ENCODE measurements at regions not wholly inside any gene's neighbourhood (a gene's known extent, or its start where the extent isn't known, plus 50 kb on each side); places are given as distances from the start of the nearest gene placed in this dataset.

DNA sequence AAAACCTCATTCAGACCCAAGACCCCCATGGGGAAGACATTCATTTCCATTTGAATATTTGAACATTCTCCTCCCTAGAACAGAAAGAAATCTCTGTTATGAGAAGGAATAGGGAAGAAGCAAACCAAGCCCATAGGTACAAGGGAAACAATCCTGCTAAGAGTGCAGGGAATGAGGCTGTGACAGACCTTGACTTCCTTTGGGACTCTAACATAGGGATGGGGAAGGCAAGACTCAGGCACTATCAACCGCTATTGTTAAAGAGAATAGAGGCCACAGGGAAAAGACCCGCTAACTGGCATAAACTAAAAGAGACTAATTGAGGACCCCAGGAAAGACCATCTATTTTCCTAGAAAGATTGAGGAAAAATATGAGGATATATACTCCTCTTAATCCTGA lies 117.8 kb upstream of the BRINP3 start:
- FAIRE-seq (no peak), DNase-seq (ENCODE audit: insufficient read length, low spot score) (no peak)
- TF ChIP-seq POLR2AphosphoS5 (IDR thresholded peaks at IDR 0.05; ENCODE audit: low read depth, low read length): no peak
- TF ChIP-seq PAX5 (IDR thresholded peaks at IDR 0.05; ENCODE audit: insufficient read depth, low read length, severe bottlenecking): no peak
- no peak for TF ChIP-seq TAF1 (IDR thresholded peaks at IDR 0.05; ENCODE audit: low read depth, low read length)
- TF ChIP-seq POLR2A (IDR thresholded peaks at IDR 0.05; ENCODE audit: low read depth, low read length): no peak
- no peak for TF ChIP-seq SPI1 (IDR thresholded peaks at IDR 0.05; ENCODE audit: low read depth, low read length)
- no peak for TF ChIP-seq POU2F2 (IDR thresholded peaks at IDR 0.05; ENCODE audit: low read depth, low read length)

DNA sequence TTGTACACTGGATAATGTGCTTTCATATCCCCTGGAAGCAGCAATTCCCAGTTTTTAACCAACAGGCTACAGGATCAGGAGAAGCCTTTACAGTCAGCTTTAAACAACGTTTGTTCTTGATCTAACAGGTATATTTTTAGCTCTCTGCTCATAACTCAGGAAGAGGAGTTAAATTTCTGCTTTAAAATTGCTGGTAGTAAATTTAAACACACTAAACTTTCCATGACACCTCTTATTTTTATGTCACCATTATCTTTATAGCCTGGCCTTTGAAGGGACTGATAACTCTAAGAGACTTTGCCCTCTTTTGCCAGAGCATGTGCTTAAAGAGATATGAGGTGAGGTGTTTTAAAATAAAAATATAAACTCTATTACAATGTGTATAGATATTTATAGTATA lies 119.6 kb upstream of the BRINP3 start:
- DNase-seq (ENCODE audit: insufficient read length, low spot score): no peak
- no peak for TF ChIP-seq SPI1 (IDR thresholded peaks at IDR 0.05; ENCODE audit: low read depth, low read length)
- no peak for TF ChIP-seq POLR2A (IDR thresholded peaks at IDR 0.05; ENCODE audit: low read depth, low read length)
- no peak for TF ChIP-seq POU2F2 (IDR thresholded peaks at IDR 0.05; ENCODE audit: low read depth, low read length)
- no peak for TF ChIP-seq POLR2AphosphoS5 (IDR thresholded peaks at IDR 0.05; ENCODE audit: low read depth, low read length)
- no peak for FAIRE-seq

DNA sequence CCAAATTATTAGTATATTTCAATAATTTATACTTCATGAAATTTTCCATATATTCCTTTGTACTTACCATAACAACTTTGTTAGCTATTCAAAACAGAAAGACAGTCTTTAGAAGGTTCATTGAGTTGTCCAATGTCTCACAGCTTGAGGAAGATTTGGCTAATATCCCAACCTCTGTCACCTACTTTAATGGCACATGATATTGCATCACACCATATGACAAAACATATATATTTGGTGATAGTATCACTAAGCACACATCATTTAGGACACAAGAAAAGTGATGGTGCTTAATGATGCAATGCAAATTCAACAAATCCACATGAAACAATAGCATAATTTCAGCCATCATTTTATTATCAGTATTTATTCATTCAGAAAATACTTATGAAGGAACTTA lies 122.0 kb upstream of the BRINP3 start:
- FAIRE-seq (no peak), DNase-seq (ENCODE audit: insufficient read length, low spot score) (no peak)
- TF ChIP-seq POLR2A (IDR thresholded peaks at IDR 0.05; ENCODE audit: low read depth, low read length): no peak
- TF ChIP-seq SPI1 (IDR thresholded peaks at IDR 0.05; ENCODE audit: low read depth, low read length): no peak
- no peak for TF ChIP-seq PAX5 (IDR thresholded peaks at IDR 0.05; ENCODE audit: insufficient read depth, low read length, severe bottlenecking)
- TF ChIP-seq TAF1 (IDR thresholded peaks at IDR 0.05; ENCODE audit: low read depth, low read length): no peak
- no peak for TF ChIP-seq POU2F2 (IDR thresholded peaks at IDR 0.05; ENCODE audit: low read depth, low read length)
- no peak for TF ChIP-seq POLR2AphosphoS5 (IDR thresholded peaks at IDR 0.05; ENCODE audit: low read depth, low read length)

DNA sequence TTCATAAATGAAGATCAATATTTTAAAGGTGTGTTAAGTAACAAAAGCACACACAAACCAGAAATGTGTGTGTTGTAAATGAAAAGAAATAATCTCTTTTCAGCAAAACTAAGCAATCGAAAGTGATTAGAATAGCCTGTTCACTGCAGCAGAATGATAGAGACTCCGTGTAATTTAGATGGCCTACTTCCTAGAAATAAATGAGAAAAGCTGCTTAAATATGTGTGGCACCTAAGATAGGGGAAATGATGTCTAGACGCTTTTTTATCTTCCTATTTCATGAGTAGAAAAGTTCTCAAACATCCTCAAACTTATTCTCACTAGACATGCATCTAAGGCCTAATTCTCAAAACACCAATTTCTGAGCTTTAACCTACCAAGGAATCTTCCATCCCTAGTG lies 124.7 kb upstream of the BRINP3 start:
- TF ChIP-seq SPI1 (IDR thresholded peaks at IDR 0.05; ENCODE audit: low read depth, low read length): no peak
- FAIRE-seq: no peak
- DNase-seq (ENCODE audit: insufficient read length, low spot score): no peak

DNA sequence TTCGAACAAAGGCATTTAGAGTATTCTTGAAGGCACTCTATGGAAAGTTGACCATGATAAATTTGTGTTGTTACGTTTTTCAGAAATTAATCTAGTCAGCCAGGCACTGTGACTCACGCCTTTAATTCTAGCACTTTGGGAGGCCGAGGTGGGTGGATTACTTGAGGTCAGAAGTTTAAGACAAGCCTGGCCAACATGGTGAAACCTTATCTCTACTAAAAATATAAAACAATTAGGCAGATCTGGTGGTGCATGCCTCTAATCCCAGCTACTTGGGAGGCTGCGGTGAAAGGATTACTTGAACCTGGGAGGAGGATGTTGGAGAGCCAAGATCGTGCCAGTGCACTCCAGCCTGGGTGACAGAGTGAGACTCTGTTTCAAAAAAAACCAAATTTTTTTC lies 130.6 kb upstream of the BRINP3 start:
- FAIRE-seq (no peak), DNase-seq (ENCODE audit: insufficient read length, low spot score) (no peak)
- TF ChIP-seq TAF1 (IDR thresholded peaks at IDR 0.05; ENCODE audit: low read depth, low read length) (no peak), POLR2AphosphoS5 (IDR thresholded peaks at IDR 0.05; ENCODE audit: low read depth, low read length) (no peak), SPI1 (IDR thresholded peaks at IDR 0.05; ENCODE audit: low read depth, low read length) (no peak), PAX5 (IDR thresholded peaks at IDR 0.05; ENCODE audit: insufficient read depth, low read length, severe bottlenecking) (no peak), POLR2A (IDR thresholded peaks at IDR 0.05; ENCODE audit: low read depth, low read length) (no peak), POU2F2 (IDR thresholded peaks at IDR 0.05; ENCODE audit: low read depth, low read length) (no peak)

DNA sequence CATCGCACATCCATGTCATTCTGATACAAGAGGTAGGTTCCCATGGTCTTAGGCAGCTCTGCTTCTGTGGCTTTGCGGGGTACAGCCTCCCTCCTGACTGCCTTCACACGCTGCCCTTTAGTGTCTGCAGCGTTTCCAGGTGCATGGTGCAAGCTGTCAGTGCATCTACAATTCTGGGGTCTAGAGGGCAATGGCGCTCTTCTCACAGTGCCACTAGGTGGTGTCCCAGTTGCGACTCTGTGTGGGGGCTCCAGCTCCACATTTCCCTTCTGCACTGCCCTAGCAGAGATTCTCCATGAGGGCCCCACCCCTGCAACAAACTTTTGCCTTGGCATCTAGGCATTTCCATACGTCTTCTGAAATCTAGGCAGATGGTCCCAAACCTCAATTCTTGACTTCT lies 138.2 kb upstream of the BRINP3 start:
- no peak for DNase-seq (ENCODE audit: insufficient read length, low spot score)
- TF ChIP-seq POLR2A (IDR thresholded peaks at IDR 0.05; ENCODE audit: low read depth, low read length): no peak
- no peak for TF ChIP-seq TAF1 (IDR thresholded peaks at IDR 0.05; ENCODE audit: low read depth, low read length)
- no peak for TF ChIP-seq SPI1 (IDR thresholded peaks at IDR 0.05; ENCODE audit: low read depth, low read length)
- no peak for FAIRE-seq

DNA sequence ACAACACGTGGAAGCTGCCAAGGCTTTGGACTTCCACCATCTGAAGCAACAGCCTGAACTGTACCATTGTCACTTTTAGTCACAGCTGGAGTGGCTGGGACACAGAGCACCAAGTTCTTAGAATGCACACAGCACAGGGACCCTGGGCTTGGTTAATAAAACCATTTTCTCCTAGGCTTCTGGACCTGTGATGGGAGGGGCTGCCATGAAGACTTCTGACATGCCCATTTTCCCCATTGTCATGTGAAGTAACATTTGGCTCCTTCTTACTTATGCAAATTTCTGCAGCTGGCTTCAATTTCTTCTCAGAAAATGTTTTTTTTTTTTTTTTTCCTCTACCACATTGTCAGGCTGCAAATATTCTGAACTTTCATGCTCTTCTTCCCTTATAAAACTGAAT lies 138.6 kb upstream of the BRINP3 start:
- TF ChIP-seq SPI1 (IDR thresholded peaks at IDR 0.05; ENCODE audit: low read depth, low read length): no peak
- TF ChIP-seq POLR2A (IDR thresholded peaks at IDR 0.05; ENCODE audit: low read depth, low read length): no peak
- no peak for TF ChIP-seq POLR2AphosphoS5 (IDR thresholded peaks at IDR 0.05; ENCODE audit: low read depth, low read length)
- no peak for TF ChIP-seq POU2F2 (IDR thresholded peaks at IDR 0.05; ENCODE audit: low read depth, low read length)
- no peak for TF ChIP-seq TAF1 (IDR thresholded peaks at IDR 0.05; ENCODE audit: low read depth, low read length)
- no peak for TF ChIP-seq PAX5 (IDR thresholded peaks at IDR 0.05; ENCODE audit: insufficient read depth, low read length, severe bottlenecking)
- DNase-seq (ENCODE audit: insufficient read length, low spot score) (no peak), FAIRE-seq (no peak)

DNA sequence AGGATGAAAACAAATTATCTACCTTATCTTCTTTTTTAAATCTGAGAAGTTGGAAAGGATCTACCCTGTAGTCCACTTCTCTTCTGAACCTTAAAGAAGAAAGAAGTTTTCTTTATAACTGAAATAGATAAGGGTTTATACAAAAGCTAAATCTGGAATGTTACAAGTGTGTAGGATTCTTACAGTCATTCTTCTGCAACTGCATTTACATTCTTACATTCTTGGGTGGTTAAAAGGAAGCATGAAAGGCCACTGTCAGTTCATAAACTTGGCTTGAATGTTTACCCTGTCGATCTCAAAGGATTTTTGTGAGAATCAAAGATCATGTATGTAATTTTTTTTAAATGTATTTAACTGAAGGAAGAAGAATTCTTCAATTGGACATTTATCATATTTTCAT lies 142.1 kb upstream of the BRINP3 start:
- DNase-seq (ENCODE audit: insufficient read length, low spot score) (no peak), FAIRE-seq (no peak)
- no peak for TF ChIP-seq POU2F2 (IDR thresholded peaks at IDR 0.05; ENCODE audit: low read depth, low read length)
- no peak for TF ChIP-seq SPI1 (IDR thresholded peaks at IDR 0.05; ENCODE audit: low read depth, low read length)
- no peak for TF ChIP-seq POLR2AphosphoS5 (IDR thresholded peaks at IDR 0.05; ENCODE audit: low read depth, low read length)
- no peak for TF ChIP-seq POLR2A (IDR thresholded peaks at IDR 0.05; ENCODE audit: low read depth, low read length)
- no peak for TF ChIP-seq TAF1 (IDR thresholded peaks at IDR 0.05; ENCODE audit: low read depth, low read length)
- no peak for TF ChIP-seq PAX5 (IDR thresholded peaks at IDR 0.05; ENCODE audit: insufficient read depth, low read length, severe bottlenecking)

DNA sequence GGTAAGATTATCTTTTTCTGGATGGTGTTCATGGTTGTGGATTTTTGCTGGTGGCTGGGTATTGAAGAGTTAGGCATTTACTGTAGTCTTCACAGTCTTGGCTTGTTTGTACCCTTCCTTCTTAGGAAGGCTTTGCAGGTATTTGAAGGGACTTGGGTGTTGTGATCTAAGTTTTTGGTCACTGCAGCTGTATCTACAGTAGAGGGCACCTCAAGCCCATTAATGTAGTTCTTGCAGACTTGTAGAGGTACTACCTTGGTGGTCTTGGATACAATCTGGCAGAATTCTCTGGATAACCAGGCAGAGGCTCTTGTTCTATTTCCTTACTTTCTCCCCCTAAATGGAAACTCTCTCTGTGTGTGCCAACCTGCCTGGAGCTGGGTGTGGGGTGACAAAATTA lies 155.8 kb upstream of the BRINP3 start:
- DNase-seq (ENCODE audit: insufficient read length, low spot score): no peak
- FAIRE-seq: no peak
- TF ChIP-seq SPI1 (IDR thresholded peaks at IDR 0.05; ENCODE audit: low read depth, low read length) (no peak), POLR2A (IDR thresholded peaks at IDR 0.05; ENCODE audit: low read depth, low read length) (no peak), PAX5 (IDR thresholded peaks at IDR 0.05; ENCODE audit: insufficient read depth, low read length, severe bottlenecking) (no peak), POLR2AphosphoS5 (IDR thresholded peaks at IDR 0.05; ENCODE audit: low read depth, low read length) (no peak), POU2F2 (IDR thresholded peaks at IDR 0.05; ENCODE audit: low read depth, low read length) (no peak), TAF1 (IDR thresholded peaks at IDR 0.05; ENCODE audit: low read depth, low read length) (no peak)

DNA sequence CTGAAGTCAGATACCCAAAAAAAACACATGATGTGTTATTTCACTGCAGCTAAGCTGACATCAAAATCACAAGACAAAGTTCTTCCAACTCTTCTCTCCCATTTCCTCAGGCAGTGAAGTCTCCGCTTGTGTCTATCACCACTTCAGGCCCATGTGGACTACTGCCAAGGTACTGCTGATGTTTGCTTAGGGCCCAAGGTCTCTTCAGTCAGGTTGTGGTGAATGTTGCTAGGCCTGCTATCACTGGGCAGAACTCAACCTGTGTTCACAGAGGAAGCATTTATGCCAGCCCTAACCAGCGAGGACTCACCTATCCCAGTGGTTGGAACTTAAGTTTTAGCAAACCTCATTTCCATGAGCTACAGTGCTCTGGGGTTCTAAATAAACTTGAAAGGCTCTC lies 156.5 kb upstream of the BRINP3 start:
- TF ChIP-seq POLR2AphosphoS5 (IDR thresholded peaks at IDR 0.05; ENCODE audit: low read depth, low read length): no peak
- TF ChIP-seq TAF1 (IDR thresholded peaks at IDR 0.05; ENCODE audit: low read depth, low read length): no peak
- TF ChIP-seq POU2F2 (IDR thresholded peaks at IDR 0.05; ENCODE audit: low read depth, low read length): no peak
- TF ChIP-seq SPI1 (IDR thresholded peaks at IDR 0.05; ENCODE audit: low read depth, low read length): no peak
- TF ChIP-seq PAX5 (IDR thresholded peaks at IDR 0.05; ENCODE audit: insufficient read depth, low read length, severe bottlenecking): no peak
- no peak for TF ChIP-seq POLR2A (IDR thresholded peaks at IDR 0.05; ENCODE audit: low read depth, low read length)
- FAIRE-seq: no peak

DNA sequence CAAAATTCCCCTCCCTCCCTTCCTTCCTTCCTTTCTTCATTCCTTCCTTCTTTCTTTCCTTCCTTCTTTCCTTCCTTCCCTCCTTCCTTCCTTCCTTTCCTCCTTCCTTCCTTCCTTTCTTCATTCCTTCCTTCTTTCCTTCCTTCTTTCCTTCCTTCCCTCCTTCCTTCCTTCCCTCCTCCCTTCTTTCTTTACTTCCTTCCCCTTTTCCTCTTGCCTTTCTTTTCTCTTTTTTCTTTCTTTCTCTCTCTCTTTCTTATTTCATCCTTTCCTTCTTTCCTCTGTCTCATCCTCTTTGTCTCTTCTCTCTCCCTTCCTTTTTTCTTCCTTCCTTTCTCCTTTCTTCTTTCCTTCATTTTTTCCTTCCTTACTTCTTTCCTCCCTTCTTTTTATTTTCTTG lies 171.9 kb upstream of the BRINP3 start:
- no peak for DNase-seq (ENCODE audit: insufficient read length, low spot score)
- no peak for FAIRE-seq
- TF ChIP-seq TAF1 (IDR thresholded peaks at IDR 0.05; ENCODE audit: low read depth, low read length) (no peak), POLR2AphosphoS5 (IDR thresholded peaks at IDR 0.05; ENCODE audit: low read depth, low read length) (no peak), POLR2A (IDR thresholded peaks at IDR 0.05; ENCODE audit: low read depth, low read length) (no peak), POU2F2 (IDR thresholded peaks at IDR 0.05; ENCODE audit: low read depth, low read length) (no peak), PAX5 (IDR thresholded peaks at IDR 0.05; ENCODE audit: insufficient read depth, low read length, severe bottlenecking) (no peak), SPI1 (IDR thresholded peaks at IDR 0.05; ENCODE audit: low read depth, low read length) (no peak)

More for the DNA sequence above, 156.5 kb upstream of the BRINP3 start:
- DNase-seq (ENCODE audit: insufficient read length, low spot score): no peak

Measured in GM12891 (cell line).